Stimulated activated memory B cell treated with anti-CD40 and anti-IgM and Interleukin-4, amounts not matched to agents 10 μg/mL and 1 μg/mL and 100 μg/mL, for 72 hours (primary cell): ENCODE measurements at regions not wholly inside any gene's neighbourhood (a gene's known extent, or its start where the extent isn't known, plus 50 kb on each side); places are given as distances from the start of the nearest gene placed in this dataset.

Experiments
- ATAC-seq: fragments of 150-1000 bp; cut with Tn5 transposase; 2 replicates; pipeline ENCODE4 v1.10.0; 2021
- H3K27ac Mint-ChIP-seq: one replicate; pipeline ENCODE4 v1.8.0; 2022; ENCODE audit warnings: mild to moderate bottlenecking, mixed read lengths
- H3K27me3 Mint-ChIP-seq: one replicate; pipeline ENCODE4 v1.8.0; 2022; ENCODE audit warnings: mixed read lengths
- H3K36me3 Mint-ChIP-seq: one replicate; pipeline ENCODE4 v1.8.0; 2022; ENCODE audit warnings: mixed read lengths
- H3K4me1 Mint-ChIP-seq: one replicate; pipeline ENCODE4 v1.8.0; 2022; ENCODE audit warnings: mixed read lengths
- H3K4me3 Mint-ChIP-seq: one replicate; pipeline ENCODE4 v1.8.0; 2022; ENCODE audit warnings: mild to moderate bottlenecking, moderate library complexity, mixed read lengths
- H3K9me3 Mint-ChIP-seq: one replicate; pipeline ENCODE4 v1.8.0; 2022; ENCODE audit warnings: mixed read lengths

GRCh38 chr16:20259541-20259940, 67.8 kb downstream of the GP2 start:
- H3K4me3 Mint-ChIP-seq: no peak overlapping the region
- H3K4me1 Mint-ChIP-seq: no peaks in the 10 kb centered on the region
- ATAC-seq: no peak
- H3K27ac Mint-ChIP-seq: no peak overlapping the region
- no peaks in the 10 kb centered on the region for H3K36me3 Mint-ChIP-seq
- peaks cover 12% of the 10 kb centered on the region for H3K27me3 Mint-ChIP-seq
- H3K9me3 Mint-ChIP-seq: peaks cover 7% of the 10 kb centered on the region

- H3K4me3 Mint-ChIP-seq: no peak overlapping the region
- no peak overlapping the region for H3K27ac Mint-ChIP-seq
- no peak for ATAC-seq
These were observed 70.1 kb downstream of the GP2 start for GRCh38 chr16:20257234-20257633.

GRCh38 chr16:20255002-20255401, 72.3 kb downstream of the GP2 start:
- no peaks in the 10 kb centered on the region for H3K36me3 Mint-ChIP-seq
- peaks cover 8% of the 10 kb centered on the region for H3K9me3 Mint-ChIP-seq
- no peaks in the 10 kb centered on the region for H3K27me3 Mint-ChIP-seq
- ATAC-seq: no peak
- H3K4me3 Mint-ChIP-seq: no peak overlapping the region
- H3K27ac Mint-ChIP-seq: no peak overlapping the region
- H3K4me1 Mint-ChIP-seq: no peaks in the 10 kb centered on the region

More at GRCh38 chr16:20257234-20257633, 70.1 kb downstream of the GP2 start:
- Mint-ChIP-seq H3K27me3 (no peaks in the 10 kb centered on the region), H3K9me3 (peaks cover 10% of the 10 kb centered on the region), H3K36me3 (no peaks in the 10 kb centered on the region), H3K4me1 (no peaks in the 10 kb centered on the region)

- Mint-ChIP-seq H3K4me1 (no peaks in the 10 kb centered on the region), H3K9me3 (peaks cover 3% of the 10 kb centered on the region), H3K4me3 (no peak overlapping the region), H3K27me3 (no peaks in the 10 kb centered on the region), H3K36me3 (no peaks in the 10 kb centered on the region), H3K27ac (no peak overlapping the region)
- no peak for ATAC-seq
These were observed 73.5 kb downstream of the GP2 start for GRCh38 chr16:20253825-20254224.

- Mint-ChIP-seq H3K36me3 (no peaks in the 10 kb centered on the region), H3K9me3 (peaks cover 8% of the 10 kb centered on the region)
- ATAC-seq: no peak
These were observed 78.1 kb downstream of the GP2 start for GRCh38 chr16:20249211-20249610.

GRCh38 chr16:20247076-20247475, 80.2 kb downstream of the GP2 start:
- Mint-ChIP-seq H3K4me3 (no peak overlapping the region), H3K27me3 (peaks cover 6% of the 10 kb centered on the region), H3K36me3 (no peaks in the 10 kb centered on the region), H3K27ac (no peak overlapping the region), H3K9me3 (peaks cover 6% of the 10 kb centered on the region), H3K4me1 (no peaks in the 10 kb centered on the region)
- no peak for ATAC-seq

More at GRCh38 chr16:20249211-20249610, 78.1 kb downstream of the GP2 start:
- Mint-ChIP-seq H3K27me3 (peaks cover 6% of the 10 kb centered on the region), H3K4me3 (no peak overlapping the region), H3K4me1 (no peaks in the 10 kb centered on the region), H3K27ac (no peak overlapping the region)

- no peaks in the 10 kb centered on the region for H3K36me3 Mint-ChIP-seq
- no peak overlapping the region for H3K27ac Mint-ChIP-seq
- H3K4me1 Mint-ChIP-seq: no peaks in the 10 kb centered on the region
- ATAC-seq: no peak
- H3K9me3 Mint-ChIP-seq: peaks cover 6% of the 10 kb centered on the region
- H3K4me3 Mint-ChIP-seq: no peak overlapping the region
- H3K27me3 Mint-ChIP-seq: peaks cover 17% of the 10 kb centered on the region
These were observed 83.5 kb downstream of the GP2 start for GRCh38 chr16:20243731-20244281.

- no peak overlapping the region for H3K4me3 Mint-ChIP-seq
- peaks cover 6% of the 10 kb centered on the region for H3K9me3 Mint-ChIP-seq
These were observed 84.6 kb downstream of the GP2 start for GRCh38 chr16:20242568-20243255.

GRCh38 chr16:20241321-20241720, 86.0 kb downstream of the GP2 start:
- no peak for ATAC-seq
- Mint-ChIP-seq H3K27me3 (peaks cover 17% of the 10 kb centered on the region), H3K36me3 (no peaks in the 10 kb centered on the region), H3K4me1 (no peaks in the 10 kb centered on the region), H3K9me3 (peaks cover 7% of the 10 kb centered on the region), H3K27ac (no peak overlapping the region), H3K4me3 (no peak overlapping the region)

More at GRCh38 chr16:20242568-20243255, 84.6 kb downstream of the GP2 start:
- Mint-ChIP-seq H3K27me3 (peaks cover 17% of the 10 kb centered on the region), H3K4me1 (no peaks in the 10 kb centered on the region), H3K36me3 (no peaks in the 10 kb centered on the region), H3K27ac (no peak overlapping the region)
- ATAC-seq: peak; percentile 45

- no peak overlapping the region for H3K4me3 Mint-ChIP-seq
- peaks cover 11% of the 10 kb centered on the region for H3K27me3 Mint-ChIP-seq
- no peak overlapping the region for H3K27ac Mint-ChIP-seq
- no peak for ATAC-seq
- H3K36me3 Mint-ChIP-seq: no peaks in the 10 kb centered on the region
- peaks cover 3% of the 10 kb centered on the region for H3K9me3 Mint-ChIP-seq
- H3K4me1 Mint-ChIP-seq: no peaks in the 10 kb centered on the region
These were observed 90.6 kb downstream of the GP2 start for GRCh38 chr16:20236579-20237289.

GRCh38 chr16:20225228-20225733, 102.0 kb downstream of the GP2 start:
- Mint-ChIP-seq H3K27me3 (peaks cover 18% of the 10 kb centered on the region), H3K4me1 (no peaks in the 10 kb centered on the region), H3K36me3 (no peaks in the 10 kb centered on the region), H3K4me3 (no peak overlapping the region), H3K27ac (no peak overlapping the region), H3K9me3 (peaks cover 6% of the 10 kb centered on the region)
- ATAC-seq: no peak

- H3K4me1 Mint-ChIP-seq: no peaks in the 10 kb centered on the region
- ATAC-seq: no peak
- H3K4me3 Mint-ChIP-seq: no peak overlapping the region
These were observed 106.1 kb downstream of the GP2 start for GRCh38 chr16:20221208-20221607.

GRCh38 chr16:20218093-20218492, 109.2 kb downstream of the GP2 start:
- ATAC-seq: no peak
- Mint-ChIP-seq H3K27ac (no peak overlapping the region), H3K36me3 (no peaks in the 10 kb centered on the region), H3K4me3 (no peak overlapping the region), H3K9me3 (peaks cover 6% of the 10 kb centered on the region), H3K27me3 (peaks cover 12% of the 10 kb centered on the region), H3K4me1 (no peaks in the 10 kb centered on the region)

More at GRCh38 chr16:20221208-20221607, 106.1 kb downstream of the GP2 start:
- Mint-ChIP-seq H3K27ac (no peak overlapping the region), H3K27me3 (peaks cover 18% of the 10 kb centered on the region), H3K36me3 (no peaks in the 10 kb centered on the region), H3K9me3 (peaks cover 3% of the 10 kb centered on the region)

- Mint-ChIP-seq H3K27ac (no peak overlapping the region), H3K4me3 (no peak overlapping the region), H3K4me1 (no peaks in the 10 kb centered on the region), H3K9me3 (peaks cover 7% of the 10 kb centered on the region), H3K27me3 (peaks cover 6% of the 10 kb centered on the region), H3K36me3 (no peaks in the 10 kb centered on the region)
- no peak for ATAC-seq
These were observed 110.6 kb downstream of the GP2 start for GRCh38 chr16:20216591-20217217.

GRCh38 chr16:20214401-20214800, 112.9 kb downstream of the GP2 start:
- Mint-ChIP-seq H3K27ac (no peak overlapping the region), H3K27me3 (no peaks in the 10 kb centered on the region), H3K4me1 (no peaks in the 10 kb centered on the region)

More at GRCh38 chr16:20214401-20214800, 112.9 kb downstream of the GP2 start:
- Mint-ChIP-seq H3K9me3 (peaks cover 5% of the 10 kb centered on the region), H3K36me3 (no peaks in the 10 kb centered on the region), H3K4me3 (no peak overlapping the region)
- ATAC-seq: no peak
